ENCODE measurements at regions not wholly inside any gene's neighbourhood (a gene's known extent, or its start where the extent isn't known, plus 50 kb on each side); places are given as distances from the start of the nearest gene placed in this dataset.

DNA sequence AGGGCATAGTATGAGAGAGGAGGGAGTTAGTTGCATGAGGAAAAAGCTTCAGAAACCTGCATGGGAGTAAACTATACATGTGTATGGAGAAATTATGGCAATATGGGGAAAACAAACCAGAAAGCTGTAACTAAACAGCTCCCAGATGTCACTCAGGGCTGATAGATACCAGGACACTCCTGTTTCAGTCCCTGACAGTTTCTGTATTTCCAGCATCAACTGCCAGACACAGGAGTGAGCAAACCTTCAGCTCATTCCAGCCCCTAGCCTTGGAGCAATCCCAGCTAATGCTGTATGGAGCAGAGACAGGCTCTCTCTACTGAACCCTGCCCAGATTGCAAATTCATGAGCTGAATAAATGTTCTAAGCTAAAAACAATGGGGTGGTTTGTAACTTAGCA is 382.9 kb upstream of the MAGEB18 start:
- TF ChIP-seq, protein P1, sequence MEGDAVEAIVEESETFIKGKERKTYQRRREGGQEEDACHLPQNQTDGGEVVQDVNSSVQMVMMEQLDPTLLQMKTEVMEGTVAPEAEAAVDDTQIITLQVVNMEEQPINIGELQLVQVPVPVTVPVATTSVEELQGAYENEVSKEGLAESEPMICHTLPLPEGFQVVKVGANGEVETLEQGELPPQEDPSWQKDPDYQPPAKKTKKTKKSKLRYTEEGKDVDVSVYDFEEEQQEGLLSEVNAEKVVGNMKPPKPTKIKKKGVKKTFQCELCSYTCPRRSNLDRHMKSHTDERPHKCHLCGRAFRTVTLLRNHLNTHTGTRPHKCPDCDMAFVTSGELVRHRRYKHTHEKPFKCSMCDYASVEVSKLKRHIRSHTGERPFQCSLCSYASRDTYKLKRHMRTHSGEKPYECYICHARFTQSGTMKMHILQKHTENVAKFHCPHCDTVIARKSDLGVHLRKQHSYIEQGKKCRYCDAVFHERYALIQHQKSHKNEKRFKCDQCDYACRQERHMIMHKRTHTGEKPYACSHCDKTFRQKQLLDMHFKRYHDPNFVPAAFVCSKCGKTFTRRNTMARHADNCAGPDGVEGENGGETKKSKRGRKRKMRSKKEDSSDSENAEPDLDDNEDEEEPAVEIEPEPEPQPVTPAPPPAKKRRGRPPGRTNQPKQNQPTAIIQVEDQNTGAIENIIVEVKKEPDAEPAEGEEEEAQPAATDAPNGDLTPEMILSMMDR (IDR thresholded peaks at IDR 0.05) = no peak
- TF ChIP-seq POLR2A (IDR thresholded peaks at IDR 0.05) = no peak

All from tibial nerve (tissue), 3 donors.